HG03108 (cell line): ENCODE measurements at regions not wholly inside any gene's neighbourhood (a gene's known extent, or its start where the extent isn't known, plus 50 kb on each side); places are given as distances from the start of the nearest gene placed in this dataset.

ENCODE experiments used
- ATAC-seq: cut with Tn5 transposase; IDR thresholded peaks from one replicate; pipeline ENCODE4 v1.9.1; 2021; ENCODE audit warnings: moderate library complexity; ENCODE audit not compliant: unreplicated experiment

DNA sequence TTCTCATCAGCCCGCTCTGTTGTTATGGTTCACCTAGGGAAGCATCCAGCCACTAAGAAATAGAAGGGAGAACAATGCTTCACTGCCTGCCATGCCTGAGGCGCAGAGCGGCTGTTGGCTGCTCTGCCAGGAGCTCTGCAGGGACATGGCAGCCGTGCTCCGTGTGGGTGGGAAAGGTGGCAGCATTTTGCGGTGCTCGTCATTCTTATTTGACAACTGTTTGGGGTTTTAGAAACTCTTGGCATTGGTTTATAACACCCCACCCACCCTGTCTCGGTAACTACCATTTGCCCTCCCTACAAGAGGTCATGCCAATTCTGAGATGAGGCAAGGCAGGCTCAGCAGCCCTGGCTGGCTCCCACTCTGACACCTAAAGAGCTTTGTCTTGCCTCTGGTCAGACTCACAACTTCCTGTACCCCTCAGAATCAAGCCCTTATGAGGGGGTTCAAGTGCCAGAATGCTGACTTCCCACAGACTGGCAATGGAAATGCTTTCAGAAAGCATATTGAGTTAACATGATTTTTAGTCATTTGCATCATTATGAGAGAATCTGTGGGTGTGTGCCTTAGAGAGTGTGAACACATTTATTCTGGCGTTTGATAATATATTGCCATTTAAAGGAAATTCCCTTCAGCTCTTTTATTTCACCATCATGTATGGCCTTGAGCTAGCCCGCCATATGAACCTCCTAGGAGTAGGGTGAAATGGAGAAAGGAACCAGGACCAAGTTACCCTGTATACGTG lies 288.0 kb upstream of the ANKRD55 start:
- ATAC-seq: no peak

DNA sequence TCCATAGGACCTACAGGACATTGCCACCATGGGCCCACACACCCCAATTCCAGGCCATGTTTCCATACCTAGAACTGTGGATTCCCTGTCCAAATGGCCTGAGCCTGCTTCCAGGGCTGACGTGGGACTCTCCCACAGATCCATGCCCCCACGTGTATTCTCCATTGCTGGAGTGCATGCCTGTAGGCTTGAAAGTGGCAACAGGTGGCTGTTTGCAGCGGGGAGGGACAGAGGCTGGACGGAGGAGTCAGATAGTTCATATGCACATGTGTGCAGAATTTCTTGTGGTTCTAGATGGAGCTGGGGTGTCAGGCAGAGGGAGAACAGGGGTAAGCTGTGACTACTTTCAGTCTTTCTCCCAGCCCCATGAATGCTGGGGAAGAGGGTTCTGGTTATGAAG lies 285.7 kb upstream of the ANKRD55 start:
- ATAC-seq: no peak

DNA sequence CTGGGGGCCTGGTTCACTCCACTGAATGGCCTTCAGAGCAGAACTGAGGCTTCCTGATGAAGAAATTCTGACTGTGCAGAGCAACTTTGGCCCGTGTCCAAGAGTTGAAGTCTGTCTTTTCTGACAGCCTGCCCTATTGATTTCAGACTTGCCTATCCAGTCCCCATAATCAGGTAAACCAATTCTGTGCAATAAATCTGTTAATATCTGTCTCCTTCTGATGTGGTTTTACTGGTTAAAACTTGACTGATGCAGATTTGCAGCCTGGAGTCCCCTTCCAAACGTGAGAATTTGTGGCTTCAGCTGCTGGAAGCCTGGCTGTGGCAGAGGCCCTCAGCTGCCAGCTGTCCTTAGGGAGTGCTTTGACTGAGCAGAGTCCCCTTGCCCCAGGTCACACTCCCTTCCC lies 283.9 kb upstream of the ANKRD55 start:
- no peak for ATAC-seq

DNA sequence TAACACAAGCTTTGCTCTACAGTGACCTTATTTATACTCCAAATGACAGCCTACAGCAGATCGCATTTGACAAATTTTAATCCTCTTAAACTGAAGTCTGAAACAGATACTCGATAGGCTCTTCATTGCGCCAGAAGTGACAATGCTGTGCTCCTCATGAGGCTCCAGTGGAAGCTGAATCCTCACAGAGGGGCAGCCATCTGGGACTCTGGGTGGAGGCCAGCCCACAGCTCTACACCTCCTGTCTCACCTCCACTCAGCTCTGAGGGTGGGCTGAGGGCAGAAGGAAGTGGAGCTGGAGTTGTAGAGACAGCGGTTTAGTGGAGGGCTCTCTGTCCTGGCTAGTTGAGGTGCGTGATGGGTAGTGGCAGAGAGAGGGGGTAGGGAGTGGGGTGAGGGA lies 283.3 kb upstream of the ANKRD55 start:
- ATAC-seq: no peak

DNA sequence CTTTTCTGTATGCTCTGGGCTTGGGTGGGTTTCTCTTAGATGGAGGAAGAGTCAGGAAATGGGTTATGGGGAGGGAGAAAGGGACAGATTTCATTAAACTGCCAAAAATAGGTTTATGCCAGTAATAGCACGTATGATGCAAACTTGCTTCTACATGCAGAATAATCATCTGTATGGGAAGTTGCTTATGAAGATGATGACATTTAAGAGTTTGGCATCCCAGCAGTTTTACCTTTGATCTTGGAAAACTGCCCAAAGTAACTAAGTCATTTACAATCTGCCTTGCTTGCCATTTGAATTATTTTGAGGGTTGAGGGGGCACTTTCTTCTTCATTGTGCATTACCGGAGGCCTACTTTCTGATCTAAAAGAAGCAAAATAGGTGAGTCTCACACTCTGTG lies 282.9 kb upstream of the ANKRD55 start:
- ATAC-seq: no peak

DNA sequence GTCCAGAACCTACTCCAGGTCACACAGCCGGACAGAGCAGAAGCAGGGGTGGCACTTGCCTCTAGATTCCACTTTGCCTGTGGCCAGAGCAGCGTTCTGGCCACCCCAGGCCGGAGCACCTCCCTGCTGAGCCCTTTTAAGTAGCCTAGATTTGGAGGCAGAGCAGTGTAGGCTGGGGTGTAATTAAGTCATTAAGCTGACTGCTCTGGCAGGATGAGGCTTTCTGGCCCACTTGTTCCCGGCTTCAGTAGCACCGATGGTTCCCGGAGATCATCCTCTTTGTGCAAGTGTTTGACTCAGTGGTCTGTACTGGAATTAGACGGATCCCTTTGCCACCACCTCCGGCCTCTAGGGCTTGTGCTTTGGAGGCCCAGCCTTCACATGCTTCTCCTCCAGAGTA lies 281.9 kb upstream of the ANKRD55 start:
- ATAC-seq: no peak

DNA sequence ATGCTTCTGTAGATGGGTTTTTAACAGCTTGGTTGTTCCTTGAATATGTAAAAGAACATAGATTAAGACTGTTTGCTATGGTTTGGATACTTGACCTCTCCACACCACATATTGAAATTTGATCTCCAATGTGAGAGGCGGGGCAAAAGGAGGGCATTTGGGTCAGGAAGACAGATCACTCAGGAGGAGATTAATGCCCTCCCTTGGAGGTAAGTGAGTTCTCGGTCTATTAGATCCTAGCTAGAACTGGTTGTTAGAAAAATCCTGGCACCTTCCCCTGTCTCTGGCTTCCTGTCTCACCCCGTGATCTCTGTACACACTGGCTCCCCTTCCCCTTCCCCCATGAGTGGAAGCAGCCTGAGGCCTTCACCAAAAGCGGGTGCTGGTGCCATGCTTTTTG lies 281.1 kb upstream of the ANKRD55 start:
- no peak for ATAC-seq

DNA sequence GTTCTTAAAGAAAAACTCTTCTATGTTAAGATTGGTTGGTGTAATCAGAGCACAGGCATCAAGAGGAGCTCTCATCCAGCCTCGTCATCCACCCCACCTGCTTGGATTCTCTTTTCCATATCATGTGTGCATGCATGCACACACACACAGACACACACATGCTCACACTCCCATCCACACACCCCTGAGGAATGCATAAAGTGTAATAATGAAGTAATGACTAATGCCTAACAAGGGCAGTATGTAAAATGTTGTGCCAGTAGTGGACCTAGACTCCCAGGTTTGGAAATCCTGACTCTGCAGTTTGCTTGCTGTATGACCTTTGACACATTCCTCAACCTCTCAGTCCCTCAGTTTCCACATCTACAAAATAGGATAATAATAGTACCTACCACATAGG lies 280.0 kb upstream of the ANKRD55 start:
- ATAC-seq: no peak

DNA sequence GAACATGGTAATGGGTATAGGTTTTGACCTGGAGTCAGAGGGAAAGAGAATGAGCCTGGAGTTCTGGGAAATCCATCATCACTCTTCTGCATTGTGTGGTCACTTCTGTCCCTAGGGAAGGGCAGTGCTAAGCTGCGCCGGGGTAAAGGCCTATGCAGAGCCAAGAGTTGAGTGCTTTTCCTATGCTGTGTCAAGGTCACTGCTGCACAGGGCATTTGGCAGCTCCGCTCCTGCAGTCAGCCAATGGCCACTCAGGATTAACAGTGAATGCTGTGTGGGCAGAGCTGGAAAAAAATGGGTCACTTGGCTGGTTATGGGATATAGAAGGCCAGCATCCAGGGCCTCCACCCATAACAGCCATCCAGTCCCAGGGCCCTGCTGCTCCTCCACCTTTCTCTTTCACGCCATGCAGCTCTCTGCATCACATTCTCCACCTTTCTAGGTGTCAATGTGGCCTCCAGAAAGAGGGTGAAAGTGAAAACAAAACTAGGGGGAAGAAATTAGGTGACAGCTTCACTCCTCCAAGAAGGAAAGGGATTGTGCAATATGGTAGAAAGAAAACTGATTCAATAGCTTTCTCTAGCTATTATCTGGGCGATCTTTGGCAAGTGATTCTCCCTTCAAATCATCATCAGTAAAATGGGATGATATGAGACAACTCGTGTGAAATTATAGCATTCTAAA lies 279.3 kb upstream of the ANKRD55 start:
- ATAC-seq: no peak

DNA sequence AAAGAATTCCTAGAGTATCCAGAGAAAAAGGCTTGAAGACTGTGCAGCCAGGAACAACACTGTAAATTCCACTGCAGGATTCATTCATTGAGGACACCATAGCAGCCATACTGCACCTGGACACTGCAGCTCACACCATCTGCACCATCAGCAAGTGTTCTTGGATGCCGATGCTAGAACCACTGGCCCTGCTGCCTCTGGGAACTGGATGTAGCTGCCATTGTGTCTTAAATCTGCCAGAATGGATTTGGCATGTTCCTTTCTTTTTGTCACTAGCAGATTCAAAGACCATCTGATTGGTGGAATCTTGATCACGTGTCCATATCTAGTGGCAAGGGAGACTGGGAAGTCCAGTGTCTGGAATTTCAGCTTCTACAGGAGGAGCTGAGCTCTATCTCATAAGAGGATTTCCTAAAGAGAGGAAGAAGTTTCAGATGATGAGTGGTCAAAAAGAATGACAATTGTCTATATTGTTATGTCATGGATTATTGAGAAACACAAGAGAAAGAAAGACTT lies 278.3 kb upstream of the ANKRD55 start:
- no peak for ATAC-seq

DNA sequence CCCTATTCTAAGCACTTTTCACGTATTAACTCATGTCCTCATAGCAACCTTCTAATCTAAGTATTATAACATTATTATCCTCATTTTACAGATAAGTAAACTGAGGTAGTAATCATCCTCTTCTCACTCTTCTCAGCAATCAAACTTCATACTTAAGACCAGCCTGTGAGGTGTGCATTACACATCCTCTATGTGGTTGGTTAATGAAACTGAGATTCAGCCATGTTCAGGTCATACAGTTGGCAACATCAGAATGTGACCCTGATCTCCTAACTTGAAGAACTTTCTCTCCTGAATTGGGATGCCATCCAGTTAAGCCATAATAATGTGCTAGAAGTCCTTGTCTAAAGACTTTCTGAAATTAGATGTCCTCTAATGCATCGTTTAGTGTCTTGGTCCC lies 275.1 kb upstream of the ANKRD55 start:
- ATAC-seq: no peak

DNA sequence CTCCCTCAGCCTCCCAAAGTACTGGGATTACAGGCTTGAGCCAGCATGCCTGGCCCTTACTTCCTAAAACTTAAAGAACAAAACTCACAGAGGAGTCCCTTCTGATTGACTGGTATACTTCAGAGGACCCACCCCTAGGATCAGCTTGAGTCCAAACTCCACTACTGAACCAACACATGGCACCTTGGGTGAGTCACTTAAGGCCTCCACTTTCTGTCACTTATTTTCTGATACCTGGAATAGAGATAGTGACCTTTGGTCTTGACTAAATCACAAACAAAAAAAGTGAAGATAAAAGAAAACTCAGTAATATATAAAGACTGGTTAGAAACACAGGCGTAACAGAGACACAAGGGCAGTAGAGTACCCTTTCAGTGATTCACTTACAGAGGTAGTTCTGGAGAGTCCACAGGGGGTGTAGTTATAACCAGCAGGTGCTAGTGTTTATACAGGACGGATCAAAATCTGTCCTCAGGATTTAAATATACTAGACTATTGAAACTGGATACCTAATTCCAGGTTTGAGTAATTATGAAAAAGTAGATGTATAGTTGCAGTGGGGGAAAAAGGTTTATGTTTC lies 274.3 kb upstream of the ANKRD55 start:
- ATAC-seq: no peak

DNA sequence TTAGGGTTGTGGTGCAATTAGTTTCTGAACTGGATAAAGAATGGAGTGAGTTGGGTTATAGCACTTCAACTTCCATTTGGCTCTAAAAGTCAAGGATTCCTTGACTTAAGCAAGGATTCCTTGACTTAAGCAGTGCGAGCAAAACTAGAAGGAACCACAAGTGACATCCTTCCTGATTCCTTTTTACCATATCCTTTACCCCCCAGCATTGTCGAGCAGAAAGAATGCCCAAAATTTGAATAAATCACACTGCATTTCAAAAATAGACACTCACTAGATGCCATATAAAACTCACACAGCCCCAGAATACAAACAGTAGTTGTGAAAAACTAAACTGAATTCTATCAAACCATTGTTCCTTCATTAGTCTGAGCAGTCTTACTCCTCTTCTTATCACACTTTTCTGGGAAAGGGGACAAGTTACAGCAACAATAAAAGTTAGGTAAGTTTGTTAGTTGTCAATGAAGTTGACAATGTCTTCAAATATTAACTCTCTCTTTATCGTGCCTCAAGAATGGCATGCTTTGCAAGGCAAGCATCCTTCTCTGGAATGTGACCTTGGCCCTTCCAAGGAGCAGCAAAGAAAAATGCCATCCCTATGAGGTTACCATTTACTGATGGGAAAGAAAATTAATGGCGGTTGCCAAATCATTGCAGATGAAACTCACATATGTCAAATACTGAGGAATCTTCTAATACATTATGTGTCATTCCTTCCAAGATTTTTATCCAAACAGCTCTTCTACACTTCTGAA lies 273.3 kb upstream of the ANKRD55 start:
- ATAC-seq: no peak

DNA sequence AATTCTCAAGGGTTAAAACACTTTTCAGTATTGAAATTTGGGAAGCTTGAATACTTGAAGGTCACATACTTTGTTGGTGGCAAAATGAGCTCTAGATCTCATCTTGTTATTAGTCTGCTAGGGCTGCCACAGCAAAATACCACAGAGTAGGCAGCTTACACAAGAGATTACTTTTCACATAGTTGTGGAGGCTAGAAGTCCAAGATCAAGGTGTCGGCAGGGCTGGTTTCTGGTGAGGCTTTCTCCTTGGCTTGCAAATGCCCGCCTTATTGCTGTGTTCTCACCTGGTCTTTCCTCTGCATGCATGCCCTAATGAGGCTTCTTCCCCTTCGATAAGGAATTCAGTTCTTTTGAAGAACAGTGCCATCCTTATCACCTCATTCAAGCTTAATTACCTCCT lies 270.8 kb upstream of the ANKRD55 start:
- no peak for ATAC-seq

DNA sequence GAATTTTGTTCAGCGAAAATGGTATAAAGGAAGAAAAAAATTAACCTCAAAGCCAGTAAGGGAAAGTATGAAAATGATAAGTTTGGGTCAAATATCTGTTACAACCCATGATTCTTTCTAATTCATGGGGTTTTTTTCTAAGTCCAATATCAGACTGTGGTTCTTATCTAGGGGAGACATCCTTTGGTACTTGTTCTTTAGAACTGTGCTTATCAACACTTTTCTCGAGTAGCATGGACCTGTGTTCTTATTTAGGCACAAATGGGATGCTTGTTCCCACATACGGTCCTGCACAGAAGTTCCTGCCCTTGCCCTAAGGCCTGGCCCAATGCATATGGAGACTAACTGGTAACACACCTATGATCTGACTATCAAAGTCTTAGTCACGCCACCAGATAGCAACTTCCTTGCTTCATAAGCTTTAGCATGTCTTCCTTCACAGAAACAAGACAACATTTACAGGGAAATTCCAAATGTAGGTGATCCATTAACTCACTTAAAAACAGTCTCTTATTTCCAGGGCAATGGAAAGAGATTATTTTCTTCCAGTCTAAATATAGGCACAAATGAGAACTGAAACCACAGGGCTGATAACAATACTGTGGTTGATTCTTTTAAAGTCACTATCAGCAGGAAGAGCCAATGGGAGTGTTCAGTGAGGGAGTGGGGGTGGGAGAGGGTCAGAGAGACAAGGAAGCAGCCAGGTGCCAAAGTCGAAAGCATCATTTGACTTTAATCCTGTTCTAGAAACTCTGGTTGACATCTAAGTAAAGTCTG lies 268.8 kb upstream of the ANKRD55 start:
- ATAC-seq: no peak

DNA sequence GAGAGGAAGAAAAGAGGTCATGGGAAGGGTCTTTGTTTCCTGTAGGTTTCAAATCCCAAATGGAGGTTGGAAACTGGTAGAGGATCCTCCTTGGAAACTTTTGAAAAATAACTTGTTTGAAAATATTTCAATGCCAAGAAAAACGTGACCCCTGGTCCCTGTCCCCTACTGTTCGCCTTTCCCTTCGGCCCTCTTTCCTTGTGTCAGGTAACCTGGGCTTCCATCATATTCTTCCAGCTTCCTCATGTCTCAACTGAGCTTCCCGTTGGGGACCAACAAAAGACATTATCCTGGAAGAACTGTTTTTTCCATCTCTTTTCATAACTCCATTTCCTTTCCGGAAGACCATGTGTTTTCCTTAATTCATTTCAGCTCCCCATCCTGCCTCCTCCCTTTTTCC lies 266.8 kb upstream of the ANKRD55 start:
- no peak for ATAC-seq

DNA sequence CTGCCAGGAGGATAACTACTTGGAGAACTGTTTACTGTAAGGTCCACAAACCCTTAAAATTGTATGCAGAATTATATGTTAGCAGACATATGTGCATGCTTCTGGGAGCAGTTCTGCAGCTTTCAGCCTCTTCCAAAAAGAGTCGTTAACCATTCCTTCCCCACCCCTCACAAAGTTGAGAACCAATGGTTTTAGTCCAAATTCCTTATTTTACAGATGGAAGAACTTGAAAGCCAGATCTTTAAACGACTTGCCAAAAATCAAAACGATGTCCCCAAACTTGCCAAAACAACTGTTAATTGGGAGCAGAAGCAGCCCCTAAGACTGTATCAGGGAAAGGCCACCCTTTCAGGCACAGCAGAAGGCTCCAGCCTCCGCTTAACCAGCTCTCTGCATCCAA lies 266.4 kb upstream of the ANKRD55 start:
- ATAC-seq: no peak

DNA sequence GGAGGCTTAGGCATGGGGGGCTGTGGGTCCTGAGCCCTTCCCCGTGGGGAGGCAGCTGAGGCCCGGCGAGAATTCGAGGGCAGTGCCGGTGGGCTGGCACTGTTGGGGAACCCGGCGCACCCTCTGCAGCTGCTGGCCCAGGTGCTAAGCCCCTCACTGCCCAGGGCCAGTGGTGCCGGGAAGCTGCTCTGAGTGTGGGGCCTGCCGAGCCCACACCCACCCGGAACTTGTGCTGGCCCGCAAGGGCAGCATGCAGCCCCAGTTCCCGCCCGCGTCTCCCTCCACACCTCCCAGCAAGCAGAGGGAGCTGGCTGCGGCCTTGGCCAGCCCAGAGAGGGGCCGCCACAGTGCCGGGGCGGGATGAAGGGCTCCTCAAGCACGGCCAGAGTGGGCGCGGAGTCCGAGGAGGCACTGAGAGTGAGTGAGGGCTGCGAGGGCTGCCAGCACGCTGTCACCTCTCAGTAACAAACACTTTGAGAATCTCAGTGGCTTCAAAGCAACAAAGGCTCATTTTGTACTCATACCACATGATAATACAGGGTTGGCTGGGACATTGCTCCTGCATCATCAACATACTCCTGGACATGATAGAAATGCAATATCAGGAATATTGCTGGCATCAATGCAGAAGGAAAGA lies 265.7 kb upstream of the ANKRD55 start:
- ATAC-seq: no peak

DNA sequence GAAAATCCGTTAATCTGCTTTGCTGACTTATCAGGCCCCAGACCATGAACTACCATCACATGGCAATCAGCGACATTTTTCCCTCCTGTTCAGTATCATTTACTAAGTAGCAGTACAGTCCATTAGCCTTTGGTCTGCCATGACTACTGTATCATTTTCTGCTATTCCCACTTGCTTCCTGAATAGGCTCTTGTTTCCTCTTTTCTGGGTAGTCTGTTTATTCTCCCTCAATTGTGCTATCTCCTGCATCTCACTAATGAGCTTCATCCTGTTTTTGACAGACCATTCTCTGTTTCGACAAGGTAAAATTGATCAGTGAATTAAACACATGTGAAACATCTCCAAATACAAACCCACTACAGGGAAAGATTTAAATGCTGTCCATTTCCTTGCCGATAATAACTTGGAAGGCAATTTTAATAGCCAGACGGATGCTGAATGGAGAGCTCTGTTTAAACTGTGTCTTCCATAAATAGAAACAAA lies 263.5 kb upstream of the ANKRD55 start:
- ATAC-seq: no peak

DNA sequence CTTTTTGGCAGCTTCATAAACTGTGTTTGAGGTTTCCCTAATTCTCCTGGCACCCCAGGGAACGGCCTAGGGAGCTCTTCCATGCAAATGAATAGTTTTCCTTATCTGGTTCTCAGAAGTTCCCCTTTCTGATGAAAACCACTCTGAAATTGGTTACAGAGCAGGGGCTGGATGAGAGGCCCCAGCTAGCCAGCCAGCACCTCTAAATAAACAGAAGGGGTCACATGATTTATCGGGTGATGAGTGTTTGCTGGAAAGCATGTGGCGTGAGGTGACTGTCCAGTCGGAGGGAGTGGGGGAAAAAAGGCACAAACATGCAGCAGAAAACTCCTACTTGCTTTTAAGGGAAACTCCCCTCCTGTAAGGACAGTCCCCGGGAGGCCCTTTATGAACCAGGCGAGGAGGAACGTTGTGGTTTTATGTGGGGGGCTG lies 261.2 kb upstream of the ANKRD55 start:
- ATAC-seq: no peak
